PC-9 (cell line): ENCODE measurements at regions not wholly inside any gene's neighbourhood (a gene's known extent, or its start where the extent isn't known, plus 50 kb on each side); places are given as distances from the start of the nearest gene placed in this dataset.

Source experiments
- BruUV-seq: library from RNA; stranded (reverse); fragments of 400-500 nt; replicated peaks from 2 replicates; lab custom pipeline; 2021; lab: Mats Ljungman, UMichigan
- CTCF ChIA-PET: fragments of 300-600 bp; sonication (Branson Sonifier 250); formaldehyde crosslinking; loops from one replicate; lab custom pipeline; 2022; ENCODE audit warnings: antibody characterized with exemption; lab: Charles Lee
- POLR2A ChIA-PET: fragments of 300-600 bp; sonication (Branson Sonifier 250); formaldehyde crosslinking; loops from one replicate; lab custom pipeline; 2022; ENCODE audit warnings: antibody characterized with exemption; ENCODE audit not compliant: unreplicated experiment; lab: Charles Lee
- DNase-seq, 2 experiments: peaks; one replicate each; pipeline versions ENCODE4 v3.0.0 to v3.0.0-alpha.2; 2015 to 2022; ENCODE audit warnings: mixed read lengths in 1 of 2
- H2AFZ ChIP-seq: fragments of 200-600 bp; sonication (generic); 2 replicates; pipeline ENCODE4 v1.8.1; 2017; ENCODE audit warnings: antibody characterized with exemption
- H3F3A ChIP-seq: fragments of 200-600 bp; sonication (generic); 2 replicates; pipeline ENCODE4 v1.8.1; 2017; ENCODE audit warnings: antibody characterized with exemption, mild to moderate bottlenecking, low read depth; ENCODE audit not compliant: insufficient read depth
- H3K27ac ChIP-seq: fragments of 200-600 bp; sonication (generic); 2 replicates; pipeline ENCODE4 v1.6.1; 2016; ENCODE audit warnings: mixed run types
- H3K27me3 ChIP-seq: fragments of 200-600 bp; sonication (generic); 2 replicates; pipeline ENCODE4 v1.6.1; 2016; ENCODE audit warnings: low read depth, mixed run types; ENCODE audit not compliant: insufficient read depth
- H3K36me3 ChIP-seq: fragments of 200-600 bp; sonication (generic); 2 replicates; pipeline ENCODE4 v1.6.1; 2016; ENCODE audit warnings: low read depth, mixed run types
- H3K4me1 ChIP-seq: fragments of 200-600 bp; sonication (generic); replicated peaks from 2 replicates; pipeline ENCODE4 v1.6.1; 2016; ENCODE audit warnings: mixed run types; ENCODE audit not compliant: insufficient read depth
- H3K4me2 ChIP-seq: fragments of 200-600 bp; sonication (generic); 2 replicates; pipeline ENCODE4 v1.6.1; 2017; ENCODE audit warnings: mixed run types
- H3K4me3 ChIP-seq: fragments of 200-600 bp; sonication (generic); 2 replicates; pipeline ENCODE4 v1.6.1; 2016; ENCODE audit warnings: mixed run types
- H3K79me2 ChIP-seq: fragments of 200-600 bp; sonication (generic); 2 replicates; pipeline ENCODE4 v1.6.1; 2017; ENCODE audit warnings: low read depth, mixed run types
- H3K9me2 ChIP-seq: fragments of 200-600 bp; sonication (generic); 2 replicates; pipeline ENCODE4 v1.8.1; 2017; ENCODE audit warnings: mild to moderate bottlenecking; ENCODE audit not compliant: insufficient read depth
- H3K9me3 ChIP-seq: fragments of 200-600 bp; sonication (generic); 2 replicates; pipeline ENCODE4 v1.8.1; 2016; ENCODE audit warnings: low read depth; ENCODE audit not compliant: insufficient read depth
- H4K20me1 ChIP-seq: fragments of 200-600 bp; sonication (generic); 2 replicates; pipeline ENCODE4 v1.8.1; 2017; ENCODE audit not compliant: insufficient read depth
- EZH2 ChIP-seq: fragments of 200-600 bp; sonication (generic); IDR thresholded peaks from 2 replicates; pipeline ENCODE4 v1.8.0; 2017; ENCODE audit warnings: antibody characterized with exemption, low read depth
- intact Hi-C: fragments of 100-400 bp; cut with micrococcal nuclease; formaldehyde crosslinking; loops from one replicate; pipeline ENCODE4 v1.10.0; 2022; ENCODE audit not compliant: unreplicated experiment
- TF ChIP-seq, protein P1 (sequence below): fragments of 200-600 bp; sonication (generic); conservative IDR thresholded peaks from 2 replicates; pipeline ENCODE4 v1.6.1; 2017; ENCODE audit warnings: mixed run types, antibody characterized with exemption, mild to moderate bottlenecking, moderate library complexity

DNA sequence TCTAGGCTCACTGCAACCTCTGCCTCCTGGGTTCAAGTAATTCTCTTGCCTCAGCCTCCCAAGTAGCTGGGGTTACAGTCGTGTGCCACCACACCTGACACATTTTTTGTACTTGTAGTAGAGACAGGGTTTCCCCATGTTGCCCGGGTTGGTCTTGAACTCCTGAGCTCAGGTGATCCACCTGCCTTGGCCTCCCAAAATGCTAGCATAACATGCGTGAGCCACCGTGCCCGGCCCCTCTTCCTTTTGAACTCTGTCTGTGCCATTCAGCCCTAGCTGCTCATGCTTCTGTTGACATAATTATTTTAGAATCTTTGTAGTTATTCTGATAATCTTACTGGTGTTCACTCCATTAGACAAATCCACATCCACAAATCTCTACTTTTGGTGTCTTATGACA is 1231.3 kb upstream of the ADGRL3 start:
- ChIA-PET POLR2A (no interaction called here), CTCF (no interaction called here)
- Histone ChIP-seq H3K27ac (no peak overlapping the region), H3K9me3 (no peaks in the 10 kb centered on the region), H3F3A (no peaks in the 10 kb centered on the region), H3K27me3 (no peaks in the 10 kb centered on the region), H3K4me3 (no peak overlapping the region), H2AFZ (no peak overlapping the region), H3K9me2 (no peaks in the 10 kb centered on the region), H3K4me2 (no peak overlapping the region), H3K79me2 (no peaks in the 10 kb centered on the region), H3K4me1 (no peaks in the 10 kb centered on the region), H4K20me1 (no peaks in the 10 kb centered on the region), H3K36me3 (no peaks in the 10 kb centered on the region)
- DNase-seq, result no peak
- intact Hi-C loops, result no loop called here
- TF ChIP-seq EZH2, result no peak
- TF ChIP-seq, protein P1, sequence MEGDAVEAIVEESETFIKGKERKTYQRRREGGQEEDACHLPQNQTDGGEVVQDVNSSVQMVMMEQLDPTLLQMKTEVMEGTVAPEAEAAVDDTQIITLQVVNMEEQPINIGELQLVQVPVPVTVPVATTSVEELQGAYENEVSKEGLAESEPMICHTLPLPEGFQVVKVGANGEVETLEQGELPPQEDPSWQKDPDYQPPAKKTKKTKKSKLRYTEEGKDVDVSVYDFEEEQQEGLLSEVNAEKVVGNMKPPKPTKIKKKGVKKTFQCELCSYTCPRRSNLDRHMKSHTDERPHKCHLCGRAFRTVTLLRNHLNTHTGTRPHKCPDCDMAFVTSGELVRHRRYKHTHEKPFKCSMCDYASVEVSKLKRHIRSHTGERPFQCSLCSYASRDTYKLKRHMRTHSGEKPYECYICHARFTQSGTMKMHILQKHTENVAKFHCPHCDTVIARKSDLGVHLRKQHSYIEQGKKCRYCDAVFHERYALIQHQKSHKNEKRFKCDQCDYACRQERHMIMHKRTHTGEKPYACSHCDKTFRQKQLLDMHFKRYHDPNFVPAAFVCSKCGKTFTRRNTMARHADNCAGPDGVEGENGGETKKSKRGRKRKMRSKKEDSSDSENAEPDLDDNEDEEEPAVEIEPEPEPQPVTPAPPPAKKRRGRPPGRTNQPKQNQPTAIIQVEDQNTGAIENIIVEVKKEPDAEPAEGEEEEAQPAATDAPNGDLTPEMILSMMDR, result no peak
- no TSS peak for BruUV-seq

DNA sequence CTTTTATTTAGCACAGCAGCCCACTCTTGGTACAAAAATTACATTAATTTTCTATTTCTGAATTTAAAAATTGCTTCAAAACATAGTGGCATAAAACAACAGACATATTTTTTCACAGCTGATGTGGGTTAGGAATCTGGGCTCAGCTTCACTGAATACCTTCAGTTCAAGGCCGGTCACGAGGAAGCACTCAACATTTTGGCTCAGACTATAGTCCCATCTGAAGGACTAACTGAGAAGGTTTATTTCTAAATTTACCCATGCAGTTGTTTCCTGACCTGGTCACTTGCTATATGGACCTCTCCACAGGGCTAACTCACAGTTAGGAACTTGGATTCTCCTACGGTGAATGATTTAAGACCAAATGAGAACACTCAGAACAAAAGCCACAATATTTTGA is 1230.2 kb upstream of the ADGRL3 start:
- no peak for DNase-seq
- Histone ChIP-seq H3K36me3 (no peaks in the 10 kb centered on the region), H2AFZ (no peak overlapping the region), H3K27me3 (no peaks in the 10 kb centered on the region), H3K4me3 (no peak overlapping the region), H3K9me3 (no peaks in the 10 kb centered on the region), H3K27ac (no peak overlapping the region), H3K4me1 (no peaks in the 10 kb centered on the region), H3K4me2 (no peak overlapping the region), H4K20me1 (no peaks in the 10 kb centered on the region), H3F3A (no peaks in the 10 kb centered on the region), H3K9me2 (no peaks in the 10 kb centered on the region), H3K79me2 (no peaks in the 10 kb centered on the region)
- ChIA-PET POLR2A (no interaction called here), CTCF (no interaction called here)
- no TSS peak for BruUV-seq
- TF ChIP-seq, protein P1, result no peak
- no peak for TF ChIP-seq EZH2
- intact Hi-C loops, result no loop called here

DNA sequence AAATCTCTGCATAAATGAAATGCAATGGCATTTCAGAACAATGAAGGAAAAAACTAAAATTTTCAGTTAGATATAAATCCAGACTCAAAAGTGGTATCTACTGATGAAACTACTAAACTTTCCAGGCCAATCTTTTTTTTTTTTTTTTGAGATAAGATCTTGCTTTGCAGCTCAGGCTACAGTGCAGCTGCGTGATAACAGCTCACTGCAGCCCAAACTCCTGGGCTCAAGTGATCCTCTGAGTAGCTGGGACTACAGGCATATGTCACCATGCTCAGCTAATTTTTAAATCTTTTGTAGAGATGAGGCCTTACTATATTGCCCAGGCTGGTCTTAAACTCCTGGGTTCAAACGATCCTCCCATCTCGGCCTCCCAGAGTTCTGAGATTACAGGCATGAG is 1228.2 kb upstream of the ADGRL3 start:
- DNase-seq, result no peak
- no TSS peak for BruUV-seq
- ChIA-PET CTCF (no interaction called here), POLR2A (no interaction called here)
- H3K9me2 ChIP-seq, result no peaks in the 10 kb centered on the region
- H3K9me3 ChIP-seq, result no peaks in the 10 kb centered on the region
- no peaks in the 10 kb centered on the region for H3F3A ChIP-seq
- no peaks in the 10 kb centered on the region for H3K79me2 ChIP-seq
- no peaks in the 10 kb centered on the region for H3K36me3 ChIP-seq
- H4K20me1 ChIP-seq, result no peaks in the 10 kb centered on the region
- H3K4me3 ChIP-seq, result no peak overlapping the region
- H3K27me3 ChIP-seq, result no peaks in the 10 kb centered on the region
- no peak overlapping the region for H3K4me2 ChIP-seq
- intact Hi-C loops, result no loop called here
- no peaks in the 10 kb centered on the region for H3K4me1 ChIP-seq
- H3K27ac ChIP-seq, result no peak overlapping the region
- no peak overlapping the region for H2AFZ ChIP-seq
- TF ChIP-seq, protein P1, result no peak
- TF ChIP-seq EZH2, result no peak
